BJ (cell line): ENCODE measurements at regions not wholly inside any gene's neighbourhood (a gene's known extent, or its start where the extent isn't known, plus 50 kb on each side); places are given as distances from the start of the nearest gene placed in this dataset.

Experiments used
- CTCF ChIA-PET: fragments of 350-600 bp; formaldehyde crosslinking; extraction: SDS; loops from one replicate; lab custom pipeline; 2021; ENCODE audit warnings: antibody characterized with exemption, inconsistent platforms; lab: Yijun Ruan, JAX
- POLR2A ChIA-PET: fragments of 300-600 bp; sonication (Branson Sonifier 250); formaldehyde crosslinking; extraction: SDS; loops from one replicate; lab custom pipeline; 2021; ENCODE audit warnings: antibody characterized with exemption; lab: Charles Lee
- DNase-seq: peaks from one replicate; pipeline ENCODE4 v3.0.0-alpha.2; 2011; ENCODE audit warnings: low read depth
- H3K27me3 ChIP-seq: 2 replicates; pipeline ENCODE4 v1.6.0; 2011; ENCODE audit warnings: low read length; ENCODE audit not compliant: control insufficient read depth, insufficient read depth
- H3K36me3 ChIP-seq: 2 replicates; pipeline ENCODE4 v1.5.1; 2011; ENCODE audit warnings: low read length; ENCODE audit not compliant: control insufficient read depth, insufficient read depth
- H3K4me3 ChIP-seq: 2 replicates; pipeline ENCODE4 v1.5.1; 2011; ENCODE audit warnings: low read depth, mild to moderate bottlenecking, control low read depth, low read length
- TF ChIP-seq, protein P1 (sequence below): IDR thresholded peaks from 2 replicates; pipeline ENCODE4 v1.5.1; 2011; ENCODE audit warnings: low read depth, mild to moderate bottlenecking, control low read depth, inconsistent platforms, low read length, moderate library complexity; ENCODE audit not compliant: insufficient read depth

GRCh38 chr2:223701761-223702160, 99.6 kb upstream of the SCG2 start:
- no peak overlapping the region for H3K4me3 ChIP-seq
- ChIA-PET POLR2A (no interaction called here), CTCF (interaction anchor here (0.8 kb wide), 1 partner anchor 10 kb away, joined by 3 read pairs; no protein-coding TSS in a partner anchor)
- no peaks in the 10 kb centered on the region for H3K27me3 ChIP-seq
- TF ChIP-seq, protein P1, sequence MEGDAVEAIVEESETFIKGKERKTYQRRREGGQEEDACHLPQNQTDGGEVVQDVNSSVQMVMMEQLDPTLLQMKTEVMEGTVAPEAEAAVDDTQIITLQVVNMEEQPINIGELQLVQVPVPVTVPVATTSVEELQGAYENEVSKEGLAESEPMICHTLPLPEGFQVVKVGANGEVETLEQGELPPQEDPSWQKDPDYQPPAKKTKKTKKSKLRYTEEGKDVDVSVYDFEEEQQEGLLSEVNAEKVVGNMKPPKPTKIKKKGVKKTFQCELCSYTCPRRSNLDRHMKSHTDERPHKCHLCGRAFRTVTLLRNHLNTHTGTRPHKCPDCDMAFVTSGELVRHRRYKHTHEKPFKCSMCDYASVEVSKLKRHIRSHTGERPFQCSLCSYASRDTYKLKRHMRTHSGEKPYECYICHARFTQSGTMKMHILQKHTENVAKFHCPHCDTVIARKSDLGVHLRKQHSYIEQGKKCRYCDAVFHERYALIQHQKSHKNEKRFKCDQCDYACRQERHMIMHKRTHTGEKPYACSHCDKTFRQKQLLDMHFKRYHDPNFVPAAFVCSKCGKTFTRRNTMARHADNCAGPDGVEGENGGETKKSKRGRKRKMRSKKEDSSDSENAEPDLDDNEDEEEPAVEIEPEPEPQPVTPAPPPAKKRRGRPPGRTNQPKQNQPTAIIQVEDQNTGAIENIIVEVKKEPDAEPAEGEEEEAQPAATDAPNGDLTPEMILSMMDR = no peak
- no peaks in the 10 kb centered on the region for H3K36me3 ChIP-seq
- no peak for DNase-seq

- DNase-seq = no peak
- ChIA-PET POLR2A (no interaction called here), CTCF (interaction anchor here (0.6 to 1.2 kb wide), 2 partner anchors 8 to 16 kb away, joined by 3 read pairs; no protein-coding TSS in a partner anchor)
These were observed 98.1 kb upstream of the SCG2 start for GRCh38 chr2:223700221-223700620.

DNA sequence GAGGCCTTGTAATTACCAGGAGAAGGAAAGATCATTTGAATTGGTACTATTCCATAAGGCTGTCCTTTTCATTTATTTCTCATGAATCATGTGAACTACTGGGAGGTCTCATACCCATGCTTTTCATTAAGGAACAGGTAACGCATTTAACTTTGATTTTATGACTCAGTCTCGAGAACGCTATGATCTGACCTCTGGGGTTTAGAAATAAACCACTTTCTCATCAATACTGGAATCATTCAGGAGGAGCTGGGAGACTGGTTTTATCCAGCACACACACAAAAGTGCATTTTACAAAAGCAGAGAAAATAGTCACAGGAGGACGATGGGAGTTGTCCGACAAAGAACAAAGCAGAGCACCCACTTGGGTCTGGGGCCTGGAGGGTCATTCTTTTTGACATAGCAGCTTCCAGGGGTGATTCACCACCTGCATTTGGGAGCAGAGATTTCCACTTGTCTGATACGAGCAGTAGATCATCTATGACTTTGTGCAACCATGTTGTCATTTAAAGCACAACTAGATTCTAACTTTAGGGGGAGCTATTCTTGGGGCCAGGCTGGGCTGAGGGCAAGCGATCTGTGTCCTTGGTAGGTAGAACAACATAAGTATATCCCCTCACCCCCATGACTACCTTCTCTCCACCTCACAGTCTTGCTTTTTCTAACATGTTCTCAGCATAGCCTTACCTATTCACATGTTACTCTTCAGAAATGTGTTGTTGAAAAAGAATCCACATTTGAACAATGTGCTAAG, 95.9 kb upstream of the SCG2 start:
- Histone ChIP-seq H3K36me3 (no peaks in the 10 kb centered on the region), H3K4me3 (no peak overlapping the region), H3K27me3 (no peaks in the 10 kb centered on the region)
- no peak for DNase-seq
- ChIA-PET CTCF (interaction anchor here (0.6 to 0.7 kb wide), 2 partner anchors 30 to 31 kb away, joined by 3 read pairs; no protein-coding TSS in a partner anchor), POLR2A (no interaction called here)
- TF ChIP-seq, protein P1 = no peak

More at GRCh38 chr2:223700221-223700620, 98.1 kb upstream of the SCG2 start:
- Histone ChIP-seq H3K27me3 (no peaks in the 10 kb centered on the region), H3K4me3 (no peak overlapping the region), H3K36me3 (no peaks in the 10 kb centered on the region)
- TF ChIP-seq, protein P1 = no peak

DNA sequence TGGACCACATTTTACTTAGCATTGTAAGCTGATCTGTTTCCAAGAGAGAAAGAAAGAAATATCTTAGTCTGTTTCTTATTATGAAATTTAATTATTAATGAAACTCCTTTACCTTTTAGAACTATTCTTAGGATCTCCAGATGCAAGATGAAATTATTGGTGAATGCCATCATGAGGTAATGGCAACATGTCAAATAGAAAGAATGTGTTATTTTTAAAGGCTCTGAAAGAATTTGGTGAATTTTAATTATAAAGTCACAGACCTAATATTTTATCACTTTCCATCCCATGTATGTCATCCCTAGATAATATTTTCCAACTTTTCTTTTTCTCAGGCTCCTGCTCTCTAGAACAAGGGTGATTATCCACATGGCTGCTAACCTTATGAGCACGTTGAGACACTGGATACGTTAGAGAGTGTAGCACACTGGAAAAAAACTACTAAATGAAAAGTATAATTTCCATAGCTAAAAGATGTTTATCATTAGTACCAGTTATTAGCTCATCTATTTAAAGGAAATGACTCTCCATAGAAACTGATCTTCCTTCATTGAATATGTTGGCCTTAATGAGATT, 95.2 kb upstream of the SCG2 start:
- Histone ChIP-seq H3K4me3 (no peak overlapping the region), H3K27me3 (no peaks in the 10 kb centered on the region), H3K36me3 (no peaks in the 10 kb centered on the region)
- TF ChIP-seq, protein P1 = no peak
- ChIA-PET CTCF (interaction anchor here (0.7 kb wide), 1 partner anchor 31 kb away, joined by 3 read pairs; no protein-coding TSS in a partner anchor), POLR2A (interaction anchor here (0.5 kb wide), 1 partner anchor 255 kb away, joined by 4 read pairs; no protein-coding TSS in a partner anchor)
- no peak for DNase-seq

GRCh38 chr2:223696719-223697118, 94.6 kb upstream of the SCG2 start:
- ChIA-PET POLR2A (no interaction called here), CTCF (no interaction called here)
- Histone ChIP-seq H3K27me3 (no peaks in the 10 kb centered on the region), H3K4me3 (no peak overlapping the region), H3K36me3 (no peaks in the 10 kb centered on the region)
- TF ChIP-seq, protein P1 = no peak
- DNase-seq = no peak
